Mesendoderm (in vitro differentiated cells): ENCODE measurements at regions not wholly inside any gene's neighbourhood (a gene's known extent, or its start where the extent isn't known, plus 50 kb on each side); places are given as distances from the start of the nearest gene placed in this dataset.
A peak's percentile ranks its signal among the peaks of the same experiment; 100 is the strongest.

Experiments used
- DNase-seq: peaks from one replicate; pipeline ENCODE4 v3.0.0; 2013
- H2AK5ac ChIP-seq: 2 replicates; pipeline ENCODE4 v1.6.1; 2013; ENCODE audit warnings: low read length, inconsistent platforms
- H2BK120ac ChIP-seq: 2 replicates; pipeline ENCODE4 v1.6.1; 2013; ENCODE audit warnings: low read depth, mild to moderate bottlenecking, low read length, moderate library complexity, mixed read lengths
- H2BK15ac ChIP-seq: replicated peaks from 2 replicates; pipeline ENCODE4 v1.6.1; 2013; ENCODE audit warnings: low read depth, mild to moderate bottlenecking, moderate library complexity
- H2BK5ac ChIP-seq: 2 replicates; pipeline ENCODE4 v1.6.1; 2013; ENCODE audit warnings: low read length, inconsistent platforms
- H3K18ac ChIP-seq: 2 replicates; pipeline ENCODE4 v1.6.1; 2013; ENCODE audit warnings: mild to moderate bottlenecking, low read length, mixed read lengths
- H3K23ac ChIP-seq: one replicate; pipeline ENCODE4 v1.6.1; 2013; ENCODE audit warnings: low read length
- H3K27ac ChIP-seq: 2 replicates; pipeline ENCODE4 v1.5.1; 2013; ENCODE audit warnings: low read depth, mild to moderate bottlenecking, inconsistent platforms, low read length, moderate library complexity
- H3K27me3 ChIP-seq: 2 replicates; pipeline ENCODE4 v1.6.1; 2013; ENCODE audit warnings: low read length, control low read depth, mild to moderate bottlenecking, inconsistent platforms; ENCODE audit not compliant: insufficient read depth, poor library complexity
- H3K36me3 ChIP-seq: 2 replicates; pipeline ENCODE4 v1.6.1; 2013; ENCODE audit warnings: low read length, inconsistent platforms; ENCODE audit not compliant: control insufficient read depth, insufficient read depth
- H3K4ac ChIP-seq: one replicate; pipeline ENCODE4 v1.6.1; 2013; ENCODE audit warnings: low read depth, mild to moderate bottlenecking, low read length, moderate library complexity
- H3K4me1 ChIP-seq: 2 replicates; pipeline ENCODE4 v1.6.1; 2013; ENCODE audit warnings: low read depth, low read length, inconsistent platforms; ENCODE audit not compliant: control insufficient read depth
- H3K4me2 ChIP-seq: 2 replicates; pipeline ENCODE4 v1.6.1; 2013; ENCODE audit warnings: low read length
- H3K4me3 ChIP-seq: 2 replicates; pipeline ENCODE4 v1.5.1; 2013; ENCODE audit warnings: mild to moderate bottlenecking, low read length
- H3K56ac ChIP-seq: one replicate; pipeline ENCODE4 v1.6.1; 2013; ENCODE audit warnings: low read length
- H3K79me1 ChIP-seq: 2 replicates; pipeline ENCODE4 v1.6.1; 2013; ENCODE audit warnings: low read length, inconsistent platforms
- H3K79me2 ChIP-seq: 2 replicates; pipeline ENCODE4 v1.6.1; 2013; ENCODE audit warnings: mild to moderate bottlenecking, low read length; ENCODE audit not compliant: control insufficient read depth, insufficient read depth
- H3K9ac ChIP-seq: 2 replicates; pipeline ENCODE4 v1.6.1; 2013; ENCODE audit warnings: low read length, inconsistent platforms
- H4K5ac ChIP-seq: one replicate; pipeline ENCODE4 v1.6.1; 2013; ENCODE audit warnings: low read length
- H4K8ac ChIP-seq: one replicate; pipeline ENCODE4 v1.6.1; 2013; ENCODE audit warnings: low read depth, mild to moderate bottlenecking, control low read depth, low read length, moderate library complexity
- WGBS: extraction: QIAGEN DNeasy Blood & Tissue Kit; methylation state at CpG from one replicate; pipeline ENCODE4 v1.1.7; 2013; ENCODE audit warnings: low lambda C conversion rate, missing lambda C conversion rate; ENCODE audit not compliant: insufficient coverage; ENCODE audit errors: extremely low coverage; 5-methylcytosine and 5-hydroxymethylcytosine counted together

DNA sequence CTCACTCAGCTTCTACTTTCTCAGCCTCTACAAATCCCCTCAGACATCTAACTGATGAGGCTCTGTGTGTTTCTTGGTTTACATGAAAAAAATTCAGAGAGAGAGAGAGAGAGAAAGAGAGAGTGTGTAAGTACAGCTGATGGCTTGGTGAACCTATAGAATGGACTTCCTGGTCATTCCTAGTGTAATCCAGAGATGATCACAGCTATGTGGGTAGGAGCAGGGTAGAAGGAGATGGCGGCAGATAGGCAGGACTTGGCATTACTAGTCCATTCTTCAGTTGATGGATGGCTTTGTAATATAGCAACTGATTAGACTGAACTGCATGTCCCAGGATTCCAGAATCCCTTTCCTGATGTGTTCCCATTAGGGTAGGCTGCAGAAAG is 429.3 kb upstream of the CLINT1 start:
- no peak overlapping the region for H3K23ac ChIP-seq
- H2BK120ac ChIP-seq = no peak overlapping the region
- no peaks in the 10 kb centered on the region for H3K36me3 ChIP-seq
- no peaks in the 10 kb centered on the region for H3K79me1 ChIP-seq
- no peaks in the 10 kb centered on the region for H3K4me1 ChIP-seq
- H2BK5ac ChIP-seq = no peak overlapping the region
- WGBS = no CpG with 5 or more reads among the region's 1 CpG
- no peak for DNase-seq
- H3K4me2 ChIP-seq = no peak overlapping the region
- no peaks in the 10 kb centered on the region for H3K79me2 ChIP-seq
- H2BK15ac ChIP-seq = no peak overlapping the region
- no peak overlapping the region for H3K56ac ChIP-seq
- no peak overlapping the region for H4K8ac ChIP-seq
- no peak overlapping the region for H4K5ac ChIP-seq
- H3K27me3 ChIP-seq = no peaks in the 10 kb centered on the region
- H3K9ac ChIP-seq = no peak overlapping the region
- no peak overlapping the region for H3K18ac ChIP-seq
- no peak overlapping the region for H3K4ac ChIP-seq
- no peak overlapping the region for H3K4me3 ChIP-seq
- H2AK5ac ChIP-seq = no peak overlapping the region
- H3K27ac ChIP-seq = no peak overlapping the region

DNA sequence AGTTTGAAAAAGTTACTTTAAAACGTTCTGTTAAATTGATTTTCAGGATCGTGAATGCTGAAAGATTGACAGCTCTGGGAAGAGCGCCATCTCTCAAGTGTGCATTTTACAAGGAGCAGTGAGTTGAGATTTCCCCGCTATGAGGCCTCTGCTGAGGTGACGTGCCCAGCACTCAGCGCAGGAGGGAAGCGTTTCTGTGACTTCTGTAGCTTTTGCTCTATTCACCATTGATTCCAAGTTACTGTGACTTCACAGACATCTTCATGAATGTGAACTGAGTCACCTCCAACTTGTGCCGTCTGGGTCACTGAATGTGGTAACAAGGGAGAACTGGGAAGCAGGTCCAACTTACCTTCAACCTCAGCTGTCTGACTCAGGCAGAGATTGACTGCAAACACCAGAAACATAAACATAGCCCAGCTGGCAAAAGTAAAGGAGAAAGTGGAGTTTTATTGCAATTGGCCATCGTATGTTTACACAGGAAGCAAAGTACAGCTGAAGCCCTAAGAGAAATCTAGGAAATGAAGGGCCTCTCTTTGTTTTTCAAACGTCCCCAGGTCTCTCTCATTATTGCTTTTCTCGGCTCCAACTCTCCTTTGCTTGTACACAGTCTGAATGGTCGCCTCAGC is 428.8 kb upstream of the CLINT1 start:
- Histone ChIP-seq H3K23ac (no peak overlapping the region), H3K4me3 (no peak overlapping the region), H2BK120ac (no peak overlapping the region), H3K4me1 (no peaks in the 10 kb centered on the region), H2BK5ac (no peak overlapping the region), H3K9ac (no peak overlapping the region), H3K27ac (no peak overlapping the region), H3K79me1 (no peaks in the 10 kb centered on the region), H3K18ac (no peak overlapping the region), H3K36me3 (no peaks in the 10 kb centered on the region), H4K8ac (no peak overlapping the region), H4K5ac (no peak overlapping the region), H3K4me2 (no peak overlapping the region), H2AK5ac (no peak overlapping the region), H3K79me2 (no peaks in the 10 kb centered on the region), H2BK15ac (no peak overlapping the region), H3K4ac (no peak overlapping the region), H3K56ac (no peak overlapping the region), H3K27me3 (no peaks in the 10 kb centered on the region)
- no CpG with 5 or more reads among the region's 12 CpGs for WGBS
- no peak for DNase-seq

DNA sequence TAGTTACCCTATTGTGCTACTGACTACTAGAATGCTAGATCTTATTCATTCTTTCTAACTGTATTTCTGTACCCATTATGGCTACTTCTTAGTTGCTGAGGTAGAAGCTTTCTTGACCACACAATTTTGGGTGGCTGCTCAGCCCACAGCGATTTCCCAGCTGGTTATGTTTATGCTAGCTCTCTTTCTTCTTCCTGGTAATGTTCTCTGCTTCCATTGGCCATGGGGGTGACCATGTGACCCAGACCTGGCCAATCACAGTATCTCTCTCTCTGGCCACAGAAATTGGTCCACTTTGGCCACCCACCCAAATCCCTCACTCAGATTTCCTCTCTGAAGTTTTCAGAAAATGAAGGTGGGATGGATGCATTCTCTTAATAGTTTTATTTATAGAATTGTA is 427.9 kb upstream of the CLINT1 start:
- no peaks in the 10 kb centered on the region for H3K36me3 ChIP-seq

DNA sequence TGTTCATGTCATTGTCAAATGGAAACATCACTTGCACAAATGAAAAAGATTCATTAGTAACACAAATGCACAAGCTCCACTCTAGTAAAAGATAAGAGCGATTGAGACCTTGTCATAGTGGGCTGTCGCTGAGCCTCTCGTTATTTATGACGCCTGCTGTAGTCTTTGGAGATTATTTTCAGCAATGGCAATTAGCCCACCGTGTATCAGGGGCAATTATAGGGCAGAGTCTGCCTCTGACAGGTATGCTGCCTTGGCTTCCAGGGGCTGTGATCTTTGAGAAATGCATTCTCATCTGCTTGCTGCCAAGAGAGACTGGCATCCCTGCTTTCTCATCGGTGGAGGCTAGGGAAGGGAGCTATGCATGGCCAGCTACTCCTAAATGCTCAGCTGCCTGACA is 426.8 kb upstream of the CLINT1 start:
- Histone ChIP-seq H3K4me2 (no peak overlapping the region), H2BK120ac (no peak overlapping the region), H3K4ac (no peak overlapping the region), H3K9ac (no peak overlapping the region), H2AK5ac (no peak overlapping the region), H2BK5ac (no peak overlapping the region), H2BK15ac (no peak overlapping the region), H3K79me1 (no peaks in the 10 kb centered on the region), H3K23ac (no peak overlapping the region), H3K18ac (no peak overlapping the region), H3K36me3 (no peaks in the 10 kb centered on the region), H3K4me3 (no peak overlapping the region), H4K8ac (no peak overlapping the region), H3K79me2 (no peaks in the 10 kb centered on the region), H4K5ac (no peak overlapping the region), H3K27me3 (no peaks in the 10 kb centered on the region), H3K27ac (no peak overlapping the region), H3K56ac (no peak overlapping the region), H3K4me1 (no peaks in the 10 kb centered on the region)
- DNase-seq = no peak
- WGBS = no CpG with 5 or more reads among the region's 6 CpGs

More for the DNA sequence above, 427.9 kb upstream of the CLINT1 start:
- no peak overlapping the region for H2BK5ac ChIP-seq
- H3K9ac ChIP-seq = no peak overlapping the region
- DNase-seq = no peak
- no peak overlapping the region for H3K4ac ChIP-seq
- no peaks in the 10 kb centered on the region for H3K27me3 ChIP-seq
- no peak overlapping the region for H3K56ac ChIP-seq
- no peaks in the 10 kb centered on the region for H3K79me2 ChIP-seq
- no peak overlapping the region for H3K4me2 ChIP-seq
- H3K79me1 ChIP-seq = no peaks in the 10 kb centered on the region
- no peak overlapping the region for H3K27ac ChIP-seq
- no peaks in the 10 kb centered on the region for H3K4me1 ChIP-seq
- no peak overlapping the region for H3K23ac ChIP-seq
- H2AK5ac ChIP-seq = no peak overlapping the region
- WGBS = no CpG with 5 or more reads among the region's 1 CpG
- H2BK15ac ChIP-seq = no peak overlapping the region
- no peak overlapping the region for H2BK120ac ChIP-seq
- no peak overlapping the region for H4K8ac ChIP-seq
- no peak overlapping the region for H3K18ac ChIP-seq
- no peak overlapping the region for H4K5ac ChIP-seq
- no peak overlapping the region for H3K4me3 ChIP-seq

DNA sequence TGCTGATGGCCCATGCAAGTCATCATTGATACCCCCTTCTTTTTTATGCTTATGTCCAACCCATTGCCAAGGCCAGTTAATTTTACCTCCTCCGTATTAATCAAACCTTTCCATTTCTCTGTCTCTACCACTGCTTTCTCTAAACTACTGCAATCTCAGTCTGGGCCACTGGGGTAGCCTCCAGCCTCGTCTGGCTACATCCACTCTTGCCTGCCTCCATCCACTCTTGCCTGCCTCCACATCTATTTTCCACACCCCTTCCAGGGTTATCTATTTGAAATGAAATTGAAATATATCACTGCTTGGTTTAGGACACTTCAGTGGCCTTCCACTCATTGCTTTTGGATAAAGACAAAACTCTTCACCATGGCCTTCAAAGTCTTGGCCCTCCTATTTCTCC is 425.3 kb upstream of the CLINT1 start:
- no peaks in the 10 kb centered on the region for H3K4me1 ChIP-seq
- no peak overlapping the region for H2BK15ac ChIP-seq
- peak; percentile 1 for DNase-seq
- H2BK5ac ChIP-seq = no peak overlapping the region
- no CpG with 5 or more reads among the region's 2 CpGs for WGBS
- no peak overlapping the region for H3K18ac ChIP-seq
- H2AK5ac ChIP-seq = no peak overlapping the region
- no peak overlapping the region for H4K5ac ChIP-seq
- H3K27me3 ChIP-seq = no peaks in the 10 kb centered on the region
- no peak overlapping the region for H3K9ac ChIP-seq
- H3K79me2 ChIP-seq = no peaks in the 10 kb centered on the region
- no peak overlapping the region for H3K4me3 ChIP-seq
- no peaks in the 10 kb centered on the region for H3K79me1 ChIP-seq
- H3K27ac ChIP-seq = no peak overlapping the region
- H3K4me2 ChIP-seq = no peak overlapping the region
- H3K56ac ChIP-seq = no peak overlapping the region
- H3K36me3 ChIP-seq = no peaks in the 10 kb centered on the region
- no peak overlapping the region for H2BK120ac ChIP-seq
- no peak overlapping the region for H3K23ac ChIP-seq
- H4K8ac ChIP-seq = no peak overlapping the region
- no peak overlapping the region for H3K4ac ChIP-seq

DNA sequence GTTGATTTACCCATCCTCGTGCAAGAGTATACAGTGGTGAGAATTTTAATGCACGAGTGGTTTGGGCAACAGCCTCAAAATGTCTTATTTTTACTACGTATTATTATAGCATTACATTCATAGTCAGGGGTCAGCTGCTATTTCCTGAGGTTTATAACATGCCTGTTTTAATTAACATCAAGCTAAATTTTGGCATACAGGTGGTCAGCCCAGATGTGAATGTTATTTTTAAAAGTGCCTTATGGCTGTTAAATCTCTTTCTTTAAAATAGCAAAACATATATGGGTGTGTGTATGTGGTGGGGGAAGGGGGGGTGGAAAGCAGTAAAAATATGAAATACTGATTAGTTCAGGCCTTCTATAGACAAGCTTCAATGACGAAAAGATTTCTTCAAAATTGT is 424.5 kb upstream of the CLINT1 start:
- H3K4ac ChIP-seq = no peak overlapping the region
- no peaks in the 10 kb centered on the region for H3K4me1 ChIP-seq
- no CpG with 5 or more reads among the region's 4 CpGs for WGBS
- no peaks in the 10 kb centered on the region for H3K79me1 ChIP-seq
- no peak overlapping the region for H2BK15ac ChIP-seq
- H3K9ac ChIP-seq = no peak overlapping the region
- H3K79me2 ChIP-seq = no peaks in the 10 kb centered on the region
- H4K5ac ChIP-seq = no peak overlapping the region
- no peak overlapping the region for H3K4me2 ChIP-seq
- no peak overlapping the region for H3K18ac ChIP-seq
- no peak overlapping the region for H4K8ac ChIP-seq
- no peak overlapping the region for H2AK5ac ChIP-seq
- H2BK5ac ChIP-seq = no peak overlapping the region
- H2BK120ac ChIP-seq = no peak overlapping the region
- no peak for DNase-seq
- H3K56ac ChIP-seq = no peak overlapping the region
- H3K23ac ChIP-seq = no peak overlapping the region
- no peaks in the 10 kb centered on the region for H3K36me3 ChIP-seq
- no peak overlapping the region for H3K4me3 ChIP-seq
- no peak overlapping the region for H3K27ac ChIP-seq
- H3K27me3 ChIP-seq = no peaks in the 10 kb centered on the region
